NCI-H510A (cell line): ENCODE measurements at regions not wholly inside any gene's neighbourhood (a gene's known extent, or its start where the extent isn't known, plus 50 kb on each side); places are given as distances from the start of the nearest gene placed in this dataset.
"Not testable (repeated sequence)": the region's sequence is repeated elsewhere in the genome, so short reads cannot be mapped to it uniquely, and the experiment has no call there.

Experiments used
- DNase-seq: peaks from one replicate; lab custom pipeline; 2025; lab: John Stamatoyannopoulos, UW

GRCh38 chr13:89215319-89215718, 1544.1 kb downstream of the SLITRK5 start:
- DNase-seq, result not testable (repeated sequence)

DNA sequence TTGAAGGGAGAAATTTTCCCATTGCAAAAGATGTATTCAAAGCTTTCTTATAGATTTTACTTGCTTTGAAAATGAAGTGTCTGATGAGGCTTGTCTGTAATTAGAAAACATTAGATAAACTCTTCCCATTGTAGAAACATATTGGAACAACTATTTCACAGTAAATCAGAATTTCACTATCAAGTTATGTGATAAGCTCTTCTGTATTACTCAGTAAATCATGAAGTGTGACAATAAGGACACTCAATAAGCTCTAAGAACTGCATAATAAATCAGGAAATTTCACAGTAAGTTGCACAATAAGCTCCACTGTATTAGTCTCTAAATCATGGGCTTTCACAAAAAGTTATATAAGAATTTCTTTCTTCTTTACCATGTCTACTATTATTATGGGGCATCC, 1546.6 kb downstream of the SLITRK5 start:
- DNase-seq, result no peak

- DNase-seq, result no peak
Observed at GRCh38 chr13:89221557-89222158, 1550.5 kb downstream of the SLITRK5 start.

- DNase-seq, result no peak
Observed at GRCh38 chr13:89227356-89227755, 1556.2 kb downstream of the SLITRK5 start.

GRCh38 chr13:89238496-89238895, 1567.3 kb downstream of the SLITRK5 start:
- no peak for DNase-seq

DNA sequence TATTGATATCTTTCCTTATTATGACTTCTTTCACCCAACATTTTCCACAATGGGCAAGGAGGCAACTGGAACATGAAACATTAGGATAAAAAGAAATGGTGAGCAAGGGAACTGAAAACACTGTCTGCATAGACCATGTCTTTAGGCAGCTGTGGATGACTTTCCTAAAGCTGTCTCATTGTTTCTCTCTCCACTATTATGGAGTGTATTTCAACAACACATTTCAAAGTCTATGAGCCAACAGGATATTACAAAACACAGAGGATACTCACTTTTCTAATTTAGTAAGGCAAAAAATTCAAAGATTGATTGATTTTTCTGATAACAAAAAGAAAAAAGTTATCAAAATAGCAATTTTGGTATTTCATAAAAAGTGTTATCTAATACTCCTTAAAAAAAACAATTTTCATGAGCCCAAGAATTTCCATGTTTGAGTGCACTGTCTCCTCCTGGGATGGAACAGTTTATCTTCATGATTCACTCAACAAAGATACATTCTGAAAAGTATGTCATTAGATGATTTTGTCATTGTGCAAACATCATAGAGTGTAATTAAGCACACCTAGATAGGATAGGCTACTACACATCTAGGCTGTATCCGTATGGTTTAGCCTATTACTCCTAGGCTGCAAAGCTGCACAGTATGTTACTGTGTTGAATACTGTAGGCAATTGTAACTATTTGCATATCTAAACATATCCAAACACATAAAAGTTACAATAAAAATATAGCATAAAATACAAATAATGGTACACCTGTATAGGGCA, 1568.4 kb downstream of the SLITRK5 start:
- DNase-seq, result no peak

- DNase-seq, result no peak
Observed at GRCh38 chr13:89255844-89256406, 1584.8 kb downstream of the SLITRK5 start.

GRCh38 chr13:89267734-89268133, 1596.6 kb downstream of the SLITRK5 start:
- no peak for DNase-seq

DNA sequence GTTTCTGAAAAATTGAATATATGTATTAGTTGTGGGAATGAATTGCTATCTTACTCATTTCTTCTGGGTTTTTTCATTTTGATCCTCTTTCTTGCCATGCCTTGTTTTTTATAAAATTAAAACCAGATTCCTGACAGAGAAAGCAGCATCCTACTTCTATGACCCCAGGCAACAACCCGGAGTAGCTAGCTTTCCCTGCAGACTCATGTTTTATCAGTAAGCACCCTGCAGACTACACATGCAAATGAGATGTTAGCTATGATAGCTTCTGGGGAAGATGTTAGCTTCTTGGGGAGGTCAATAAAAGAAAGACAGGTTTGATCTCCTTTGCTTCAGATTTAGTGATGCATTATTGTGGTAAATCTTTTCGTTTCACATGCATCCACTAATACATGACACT, 1598.6 kb downstream of the SLITRK5 start:
- no peak for DNase-seq

DNA sequence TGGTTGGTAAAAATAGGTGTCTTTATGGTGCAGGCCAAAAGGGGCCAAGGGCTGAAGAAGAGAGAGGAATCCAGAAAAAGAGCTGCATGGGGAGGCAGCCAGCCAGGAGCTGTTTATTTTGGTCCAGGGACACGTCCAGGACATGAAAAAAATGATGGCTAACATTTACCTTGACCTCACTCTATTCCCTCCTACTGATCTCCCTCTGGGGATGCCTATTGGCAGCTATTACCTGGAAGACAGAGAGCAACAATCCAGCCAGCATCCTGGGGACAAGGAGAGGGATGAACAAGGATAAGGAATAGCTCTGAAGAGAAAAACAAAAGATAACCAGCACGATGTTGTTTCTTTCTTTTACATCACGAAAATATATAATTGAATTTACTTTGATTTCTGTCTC, 1599.6 kb downstream of the SLITRK5 start:
- DNase-seq, result no peak

GRCh38 chr13:89279374-89279773, 1608.2 kb downstream of the SLITRK5 start:
- no peak for DNase-seq

GRCh38 chr13:89281331-89281730, 1610.2 kb downstream of the SLITRK5 start:
- DNase-seq, result no peak

DNA sequence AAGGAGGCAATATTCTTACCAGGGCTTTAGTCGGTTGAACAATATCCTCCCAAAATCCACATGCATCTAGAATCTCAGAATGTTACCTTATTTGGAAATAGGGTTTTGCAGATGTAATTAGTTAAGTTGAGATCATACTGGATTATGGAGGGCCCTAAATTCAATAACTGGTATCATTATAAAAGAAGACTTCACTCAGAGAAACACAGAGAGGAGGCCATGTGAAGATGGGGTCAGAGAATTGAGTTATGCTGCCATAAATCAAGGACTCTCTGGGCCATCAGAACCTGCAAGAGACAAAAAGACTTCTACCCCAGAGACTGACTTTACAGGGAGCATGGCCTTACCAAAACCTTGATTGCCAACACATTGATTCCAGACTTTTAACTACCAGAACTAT, 1611.1 kb downstream of the SLITRK5 start:
- no peak for DNase-seq

GRCh38 chr13:89287381-89287780, 1616.2 kb downstream of the SLITRK5 start:
- DNase-seq, result no peak

- DNase-seq, result no peak
Observed at GRCh38 chr13:89294115-89294867, 1623.1 kb downstream of the SLITRK5 start.

DNA sequence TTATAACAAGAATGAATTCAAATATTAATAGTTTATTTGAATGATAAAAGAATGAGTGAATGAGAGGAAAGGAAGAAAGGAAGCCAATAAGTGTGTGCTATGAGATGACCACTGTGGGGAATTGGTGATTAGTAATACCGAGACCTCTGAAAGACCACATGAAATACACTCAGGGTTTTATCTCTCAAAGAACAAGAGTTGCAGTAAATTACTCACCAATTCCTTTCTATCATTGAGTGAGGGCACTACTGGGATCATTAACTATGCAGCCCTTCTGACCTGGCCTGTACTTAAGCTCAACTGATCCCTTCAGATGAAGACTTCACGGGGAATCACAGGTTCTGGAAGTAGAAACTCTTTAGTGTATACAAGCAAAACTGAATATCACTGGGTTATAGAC, 1636.1 kb downstream of the SLITRK5 start:
- no peak for DNase-seq

- DNase-seq, result no peak
Observed at GRCh38 chr13:89310943-89311672, 1639.9 kb downstream of the SLITRK5 start.

DNA sequence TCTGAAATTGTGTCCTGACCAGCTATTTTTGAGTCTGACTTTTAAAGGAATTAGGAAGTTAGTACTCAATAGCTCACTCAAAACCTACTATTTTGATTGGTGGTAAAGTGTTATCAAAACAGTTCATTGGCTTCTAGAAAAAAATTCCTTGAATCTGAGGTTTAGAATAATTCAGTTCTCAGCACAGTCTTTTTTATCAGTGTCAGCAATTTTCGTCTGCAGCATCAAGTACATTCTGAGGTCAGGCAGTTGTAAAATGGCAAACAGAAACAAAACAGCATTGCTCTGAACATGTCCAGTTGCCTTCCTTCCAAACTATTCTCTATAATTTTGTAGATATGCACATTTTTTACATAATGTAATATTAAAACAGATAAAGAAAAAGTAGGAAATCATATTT, 1644.1 kb downstream of the SLITRK5 start:
- no peak for DNase-seq

GRCh38 chr13:89322466-89322865, 1651.3 kb downstream of the SLITRK5 start:
- DNase-seq, result no peak

DNA sequence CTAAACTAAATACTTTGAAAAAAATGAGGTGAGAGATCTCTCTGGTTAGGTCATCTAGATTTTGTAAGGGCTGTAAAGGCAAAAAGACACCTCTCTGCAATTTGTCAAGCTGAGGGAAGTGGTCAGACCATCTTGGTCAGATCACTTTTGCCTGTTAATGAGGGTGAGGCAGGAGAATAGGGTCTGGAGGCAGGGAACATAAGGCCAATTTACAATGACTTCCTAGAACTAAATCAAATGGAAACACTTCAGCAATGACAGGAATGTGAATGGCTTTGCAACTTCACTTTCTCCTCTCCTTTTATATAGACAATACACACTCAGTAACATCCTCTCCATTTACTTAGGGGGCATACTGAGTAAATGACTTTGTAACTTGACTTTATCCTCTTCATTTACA, 1653.4 kb downstream of the SLITRK5 start:
- no peak for DNase-seq

DNA sequence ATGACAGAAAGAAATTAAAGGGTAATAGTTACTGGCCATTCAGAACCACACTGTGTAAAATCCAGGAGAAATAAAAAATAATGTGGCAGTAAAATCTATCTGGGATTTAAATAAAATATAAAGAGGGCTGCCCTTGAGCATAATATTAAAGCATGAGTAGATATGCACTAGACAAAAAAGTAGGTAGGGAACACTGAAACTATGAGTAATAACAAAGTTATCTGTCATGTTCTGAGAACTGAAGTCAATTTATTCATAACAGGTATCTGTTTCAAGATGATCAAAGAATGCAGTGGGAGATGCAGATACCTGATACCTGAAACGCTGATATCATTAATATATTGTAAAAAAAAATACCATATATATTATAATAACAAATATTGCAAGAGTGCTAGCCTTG, 1672.0 kb downstream of the SLITRK5 start:
- DNase-seq, result no peak

GRCh38 chr13:89352384-89352783, 1681.2 kb downstream of the SLITRK5 start:
- no peak for DNase-seq
